Transverse colon (tissue), 4 donors: ENCODE measurements at regions not wholly inside any gene's neighbourhood (a gene's known extent, or its start where the extent isn't known, plus 50 kb on each side); places are given as distances from the start of the nearest gene placed in this dataset.
A peak's percentile ranks its signal among the peaks of the same experiment; 100 is the strongest.

Experiments
- DNase-seq: peaks from one replicate; pipeline ENCODE4 v3.0.0-alpha.2; 2019
- H3K27ac ChIP-seq, 4 donors: fragments of 200-600 bp; sonication (generic); 2 replicates each; pipeline ENCODE4 v1.5.1; 2016 to 2018; ENCODE audit warnings: inconsistent platforms in 4 of 4
- H3K27me3 ChIP-seq: fragments of 200-600 bp; sonication (generic); 2 replicates; pipeline ENCODE4 v1.5.1; 2017; ENCODE audit warnings: inconsistent platforms
- H3K36me3 ChIP-seq, 4 donors: fragments of 200-600 bp; sonication (generic); 2 replicates each; pipeline ENCODE4 v1.5.1; 2017 to 2019; ENCODE audit warnings: inconsistent platforms in 4 of 4
- H3K4me1 ChIP-seq, 4 donors: fragments of 200-600 bp; sonication (generic); 2 replicates each; pipeline ENCODE4 v1.5.1; 2017 to 2020; ENCODE audit warnings: inconsistent platforms in 4 of 4
- H3K4me3 ChIP-seq, 4 donors: fragments of 200-600 bp; sonication (generic); 1 replicate in 1 of 4; 2 replicates in 3 of 4; pipeline versions ENCODE4 v1.5.1 to v1.6.1; 2017 to 2019; ENCODE audit warnings: inconsistent platforms in 4 of 4
- H3K9me3 ChIP-seq, 2 donors: fragments of 200-600 bp; sonication (generic); 2 replicates each; pipeline ENCODE4 v1.5.1; 2017 to 2019; ENCODE audit warnings: inconsistent platforms in 2 of 2
- EP300 ChIP-seq: sonication (generic); formaldehyde crosslinking; IDR thresholded peaks from one replicate; pipeline ENCODE4 v1.6.1; 2017; ENCODE audit warnings: antibody characterized with exemption, low read depth
- POLR2A ChIP-seq: fragments of 450-650 bp; IDR thresholded peaks from one replicate; pipeline ENCODE4 v1.6.1; 2016; ENCODE audit warnings: antibody characterized with exemption, mild to moderate bottlenecking, moderate library complexity
- POLR2AphosphoS5 ChIP-seq, 3 donors: sonication (generic); formaldehyde crosslinking; IDR thresholded peaks; one replicate each; pipeline ENCODE4 v1.6.1; 2016; ENCODE audit warnings: antibody characterized with exemption in 3 of 3
- WGBS, 2 donors: methylation state at CpG; one replicate each; pipeline ENCODE4 v1.1.5; 2018; ENCODE audit warnings: low coverage in 1 of 2; 5-methylcytosine and 5-hydroxymethylcytosine counted together
- in situ Hi-C, 4 donors: fragments of 200-750 bp; cut with MboI; loops; one replicate each; pipeline versions ENCODE4 v1.15.0 to v1.15.1; 2017; ENCODE audit warnings: low sequenced_read_pairs in 3 of 4, low pct_ligation_motif_present in 1 of 4, low pct_unique_long_range_greater_than_20kb in 1 of 4
- intact Hi-C: fragments of 100-400 bp; cut with DNase I; formaldehyde crosslinking; loops from one replicate; pipeline ENCODE4 v1.15.1; 2023; ENCODE audit warnings: low total_unique reads
- TF ChIP-seq, protein P1 (sequence below), 5 experiments: fragments of 200-600 bp in 3 of 5; fragments of 450-650 bp in 2 of 5; sonication (generic) in 3 of 5; IDR thresholded peaks; 1 replicate in 2 of 5; 2 replicates in 3 of 5; pipeline ENCODE4 v1.5.1; 2016 to 2017; ENCODE audit warnings: antibody characterized with exemption in 5 of 5, inconsistent platforms in 3 of 5, mild to moderate bottlenecking in 2 of 5, moderate library complexity in 1 of 5

- TF ChIP-seq POLR2A (no peak), POLR2AphosphoS5 (IDR thresholded peaks at IDR 0.05) (no peak), EP300 (no peak)
- TF ChIP-seq, protein P1, sequence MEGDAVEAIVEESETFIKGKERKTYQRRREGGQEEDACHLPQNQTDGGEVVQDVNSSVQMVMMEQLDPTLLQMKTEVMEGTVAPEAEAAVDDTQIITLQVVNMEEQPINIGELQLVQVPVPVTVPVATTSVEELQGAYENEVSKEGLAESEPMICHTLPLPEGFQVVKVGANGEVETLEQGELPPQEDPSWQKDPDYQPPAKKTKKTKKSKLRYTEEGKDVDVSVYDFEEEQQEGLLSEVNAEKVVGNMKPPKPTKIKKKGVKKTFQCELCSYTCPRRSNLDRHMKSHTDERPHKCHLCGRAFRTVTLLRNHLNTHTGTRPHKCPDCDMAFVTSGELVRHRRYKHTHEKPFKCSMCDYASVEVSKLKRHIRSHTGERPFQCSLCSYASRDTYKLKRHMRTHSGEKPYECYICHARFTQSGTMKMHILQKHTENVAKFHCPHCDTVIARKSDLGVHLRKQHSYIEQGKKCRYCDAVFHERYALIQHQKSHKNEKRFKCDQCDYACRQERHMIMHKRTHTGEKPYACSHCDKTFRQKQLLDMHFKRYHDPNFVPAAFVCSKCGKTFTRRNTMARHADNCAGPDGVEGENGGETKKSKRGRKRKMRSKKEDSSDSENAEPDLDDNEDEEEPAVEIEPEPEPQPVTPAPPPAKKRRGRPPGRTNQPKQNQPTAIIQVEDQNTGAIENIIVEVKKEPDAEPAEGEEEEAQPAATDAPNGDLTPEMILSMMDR (IDR thresholded peaks at IDR 0.05) = no peak
- peaks cover 0 to 33% (median 8%) of the 10 kb centered on the region in 4 donors for H3K4me1 ChIP-seq
- H3K36me3 ChIP-seq = no peaks in the 10 kb centered on the region
- peak overlapping the region; percentile 42 to 61 (median 50) for H3K27ac ChIP-seq
- no peaks in the 10 kb centered on the region for H3K9me3 ChIP-seq
- in situ Hi-C loops (no loop called here), intact Hi-C loops (no loop called here)
- no peaks in the 10 kb centered on the region for H3K27me3 ChIP-seq
- 38 to 45% methylated on average over 3 of the region's 3 CpGs for WGBS, 2 donors
- no peak for DNase-seq
- no peak overlapping the region for H3K4me3 ChIP-seq
Observed at GRCh38 chr9:18159254-18159653, 314.7 kb upstream of the ADAMTSL1 start.

GRCh38 chr9:18163146-18163545, 310.8 kb upstream of the ADAMTSL1 start:
- H3K36me3 ChIP-seq = no peaks in the 10 kb centered on the region
- in situ Hi-C loops = no loop called here

DNA sequence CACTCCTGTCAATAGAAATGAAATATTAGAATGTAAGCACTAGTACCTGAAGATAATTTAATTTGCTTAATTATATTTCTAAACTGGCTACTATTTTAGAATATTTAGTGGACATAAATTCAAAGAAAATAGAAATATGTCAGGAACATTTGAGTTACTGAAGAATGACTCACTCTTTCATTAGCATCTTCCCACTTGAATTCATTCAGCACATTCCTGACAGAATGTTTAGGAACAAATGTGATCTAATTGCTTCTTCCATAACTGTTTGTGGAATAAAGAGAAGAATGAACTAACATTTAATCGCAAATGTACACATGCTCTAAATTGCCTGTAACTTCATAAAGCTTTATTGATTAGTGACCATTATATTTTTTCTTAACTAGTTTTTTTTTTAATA, 306.2 kb upstream of the ADAMTSL1 start:
- H3K4me1 ChIP-seq = peaks cover 0 to 9% (median 0%) of the 10 kb centered on the region in 4 donors
- no peak for TF ChIP-seq POLR2A
- TF ChIP-seq, protein P1 (IDR thresholded peaks at IDR 0.05) = no peak
- no peak for TF ChIP-seq POLR2AphosphoS5 (IDR thresholded peaks at IDR 0.05)
- no peak for TF ChIP-seq EP300
- no peaks in the 10 kb centered on the region for H3K27me3 ChIP-seq
- H3K9me3 ChIP-seq = no peaks in the 10 kb centered on the region
- no peak overlapping the region for H3K27ac ChIP-seq
- in situ Hi-C loops = no loop called here
- WGBS, 2 donors = 92% methylated on average over 1 of the region's 1 CpG
- no peaks in the 10 kb centered on the region for H3K36me3 ChIP-seq
- H3K4me3 ChIP-seq = no peak overlapping the region
- no peak for DNase-seq
- intact Hi-C loops = no loop called here

More at GRCh38 chr9:18163146-18163545, 310.8 kb upstream of the ADAMTSL1 start:
- intact Hi-C loops = no loop called here
- Histone ChIP-seq H3K9me3 (no peaks in the 10 kb centered on the region), H3K4me3 (no peak overlapping the region), H3K4me1 (peaks cover 0 to 30% (median 8%) of the 10 kb centered on the region in 4 donors), H3K27ac (peak overlapping the region in 1 of 4 donors; percentile 8), H3K27me3 (no peaks in the 10 kb centered on the region)
- WGBS, 2 donors = 63% methylated on average over 1 of the region's 1 CpG; no CpG with 5 or more reads in 1 of the 2 donors
- TF ChIP-seq EP300 (no peak), POLR2A (no peak), POLR2AphosphoS5 (IDR thresholded peaks at IDR 0.05) (no peak)
- TF ChIP-seq, protein P1 (IDR thresholded peaks at IDR 0.05) = no peak
- DNase-seq = peak; percentile 15

DNA sequence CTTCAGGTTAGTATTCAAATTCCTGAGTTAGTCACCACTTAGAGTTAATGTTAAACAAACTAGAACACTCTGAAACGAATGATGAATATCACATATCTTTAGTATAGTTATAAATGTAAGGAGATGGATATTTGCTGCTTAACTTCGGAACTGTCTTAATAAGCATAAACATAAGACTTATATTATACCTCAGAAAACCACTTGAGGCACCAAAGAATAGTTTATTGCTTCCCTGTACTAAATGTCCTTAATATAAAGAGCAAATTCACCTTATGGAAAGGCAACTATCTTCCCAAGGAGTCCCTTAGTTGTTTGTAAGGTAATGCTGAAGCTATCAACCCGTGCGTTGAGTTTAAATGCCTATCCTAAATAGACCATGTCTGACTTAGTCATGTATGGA, 300.0 kb upstream of the ADAMTSL1 start:
- TF ChIP-seq, protein P1 (IDR thresholded peaks at IDR 0.05) = no peak
- no peak for TF ChIP-seq POLR2A
- TF ChIP-seq EP300 = no peak
- no peak for TF ChIP-seq POLR2AphosphoS5 (IDR thresholded peaks at IDR 0.05)
- H3K4me1 ChIP-seq = no peaks in the 10 kb centered on the region
- in situ Hi-C loops = no loop called here
- no peaks in the 10 kb centered on the region for H3K36me3 ChIP-seq
- no peak for DNase-seq
- WGBS, 2 donors = 64 to 66% methylated on average over 4 of the region's 4 CpGs
- no peak overlapping the region for H3K4me3 ChIP-seq
- intact Hi-C loops = no loop called here
- H3K27ac ChIP-seq = no peak overlapping the region
- H3K9me3 ChIP-seq = no peaks in the 10 kb centered on the region
- no peaks in the 10 kb centered on the region for H3K27me3 ChIP-seq
